GM23248 (cell line): ENCODE measurements at regions not wholly inside any gene's neighbourhood (a gene's known extent, or its start where the extent isn't known, plus 50 kb on each side); places are given as distances from the start of the nearest gene placed in this dataset.
A peak's percentile ranks its signal among the peaks of the same experiment; 100 is the strongest.

Source experiments
- DNase-seq: peaks from one replicate; pipeline ENCODE4 v3.0.0-alpha.2; 2015
- H2AFZ ChIP-seq: fragments of 200-600 bp; sonication (generic); 2 replicates; pipeline ENCODE4 v1.6.1; 2016; ENCODE audit warnings: antibody characterized with exemption
- H3F3A ChIP-seq: fragments of 200-600 bp; sonication (generic); 2 replicates; pipeline ENCODE4 v1.6.1; 2016; ENCODE audit warnings: mild to moderate bottlenecking, antibody characterized with exemption, mixed run types; ENCODE audit not compliant: insufficient read depth
- H3K27ac ChIP-seq: fragments of 200-600 bp; sonication (generic); 2 replicates; pipeline ENCODE4 v1.5.1; 2016; ENCODE audit warnings: mild to moderate bottlenecking
- H3K27me3 ChIP-seq: fragments of 200-600 bp; sonication (generic); replicated peaks from 2 replicates; pipeline ENCODE4 v1.6.1; 2016; ENCODE audit warnings: mild to moderate bottlenecking; ENCODE audit not compliant: insufficient read depth
- H3K36me3 ChIP-seq: fragments of 200-600 bp; sonication (generic); 2 replicates; pipeline ENCODE4 v1.6.1; 2016; ENCODE audit warnings: low read depth, mild to moderate bottlenecking
- H3K4me1 ChIP-seq: fragments of 200-600 bp; sonication (generic); 2 replicates; pipeline ENCODE4 v1.6.1; 2016; ENCODE audit warnings: mild to moderate bottlenecking; ENCODE audit not compliant: insufficient read depth
- H3K4me2 ChIP-seq: fragments of 200-600 bp; sonication (generic); one replicate; pipeline ENCODE4 v1.6.1; 2016; ENCODE audit warnings: mild to moderate bottlenecking; ENCODE audit not compliant: unreplicated experiment
- H3K4me3 ChIP-seq: fragments of 200-600 bp; sonication (generic); 2 replicates; pipeline ENCODE4 v1.5.1; 2016; ENCODE audit warnings: mild to moderate bottlenecking
- H3K79me2 ChIP-seq: fragments of 200-600 bp; sonication (generic); 2 replicates; pipeline ENCODE4 v1.6.1; 2016; ENCODE audit warnings: mild to moderate bottlenecking; ENCODE audit not compliant: insufficient read depth
- H3K9ac ChIP-seq: fragments of 200-600 bp; sonication (generic); 2 replicates; pipeline ENCODE4 v1.6.1; 2016; ENCODE audit warnings: mild to moderate bottlenecking
- H3K9me2 ChIP-seq: fragments of 200-600 bp; sonication (generic); 2 replicates; pipeline ENCODE4 v1.6.1; 2016; ENCODE audit warnings: mixed run types, mild to moderate bottlenecking, moderate library complexity; ENCODE audit not compliant: insufficient read depth
- H3K9me3 ChIP-seq: fragments of 200-600 bp; sonication (generic); one replicate; pipeline ENCODE4 v1.6.1; 2017; ENCODE audit warnings: low read depth
- H4K20me1 ChIP-seq: fragments of 200-600 bp; sonication (generic); 2 replicates; pipeline ENCODE4 v1.6.0; 2016; ENCODE audit not compliant: insufficient read depth
- EZH2 ChIP-seq: fragments of 200-600 bp; sonication (generic); IDR thresholded peaks from 2 replicates; pipeline ENCODE4 v1.6.1; 2018; ENCODE audit warnings: antibody characterized with exemption, mild to moderate bottlenecking; ENCODE audit not compliant: insufficient read depth, poor library complexity, severe bottlenecking
- EZH2phosphoT487 ChIP-seq: fragments of 200-600 bp; sonication (generic); IDR thresholded peaks from 2 replicates; pipeline ENCODE4 v1.6.1; 2018; ENCODE audit warnings: antibody characterized with exemption, moderate library complexity, mild to moderate bottlenecking, low read depth; ENCODE audit not compliant: insufficient read depth
- WGBS, 2 experiments: methylation state at CpG; one replicate each; pipeline ENCODE4 v1.1.6; 2015 to 2017; ENCODE audit warnings: low lambda C conversion rate in 2 of 2, low coverage in 1 of 2; ENCODE audit errors: missing lambda C conversion rate in 2 of 2; 5-methylcytosine and 5-hydroxymethylcytosine counted together
- in situ Hi-C: fragments of 300-500 bp; cut with MboI; formaldehyde crosslinking; loops from 2 replicates; pipeline ENCODE4 v1.15.0; 2020

- Histone ChIP-seq H3K9me2 (no peaks in the 10 kb centered on the region), H3K27ac (no peak overlapping the region)
- WGBS, 2 experiments, result 14 to 16% methylated on average over 2 of the region's 2 CpGs
These were observed 216.5 kb upstream of the ZC3H15 start for GRCh38 chr2:186269536-186269935.

GRCh38 chr2:186273953-186274352, 212.1 kb upstream of the ZC3H15 start:
- no peak overlapping the region for H3K27ac ChIP-seq
- no peaks in the 10 kb centered on the region for H3K4me1 ChIP-seq
- no peak overlapping the region for H3K4me2 ChIP-seq
- H3K9me2 ChIP-seq, result no peaks in the 10 kb centered on the region
- no peaks in the 10 kb centered on the region for H3K79me2 ChIP-seq
- no peaks in the 10 kb centered on the region for H3F3A ChIP-seq
- H3K9ac ChIP-seq, result no peak overlapping the region
- no peak for TF ChIP-seq EZH2
- TF ChIP-seq EZH2phosphoT487, result no peak
- in situ Hi-C loops, result no loop called here
- DNase-seq, result no peak
- no peak overlapping the region for H2AFZ ChIP-seq
- H3K36me3 ChIP-seq, result no peaks in the 10 kb centered on the region
- no peaks in the 10 kb centered on the region for H3K27me3 ChIP-seq
- H3K4me3 ChIP-seq, result no peak overlapping the region
- H4K20me1 ChIP-seq, result no peaks in the 10 kb centered on the region
- no peaks in the 10 kb centered on the region for H3K9me3 ChIP-seq

More at GRCh38 chr2:186269536-186269935, 216.5 kb upstream of the ZC3H15 start:
- TF ChIP-seq EZH2, result no peak
- no peak for TF ChIP-seq EZH2phosphoT487
- no peaks in the 10 kb centered on the region for H3F3A ChIP-seq
- no peaks in the 10 kb centered on the region for H3K9me3 ChIP-seq
- DNase-seq, result no peak
- in situ Hi-C loops, result no loop called here
- H3K79me2 ChIP-seq, result no peaks in the 10 kb centered on the region
- H3K4me1 ChIP-seq, result no peaks in the 10 kb centered on the region
- H3K4me2 ChIP-seq, result no peak overlapping the region
- H3K4me3 ChIP-seq, result no peak overlapping the region
- no peaks in the 10 kb centered on the region for H3K36me3 ChIP-seq
- H4K20me1 ChIP-seq, result no peaks in the 10 kb centered on the region
- no peak overlapping the region for H3K9ac ChIP-seq
- H3K27me3 ChIP-seq, result no peaks in the 10 kb centered on the region
- H2AFZ ChIP-seq, result no peak overlapping the region

- 69 to 72% methylated on average over 6 of the region's 6 CpGs for WGBS, 2 experiments
These were observed 211.0 kb upstream of the ZC3H15 start for GRCh38 chr2:186274936-186275575.

GRCh38 chr2:186276909-186277308, 209.2 kb upstream of the ZC3H15 start:
- H3K79me2 ChIP-seq, result no peaks in the 10 kb centered on the region

More at GRCh38 chr2:186274936-186275575, 211.0 kb upstream of the ZC3H15 start:
- Histone ChIP-seq H3K9me3 (no peaks in the 10 kb centered on the region), H3K9me2 (no peaks in the 10 kb centered on the region), H3K36me3 (no peaks in the 10 kb centered on the region), H2AFZ (no peak overlapping the region), H3K27ac (no peak overlapping the region), H3K79me2 (no peaks in the 10 kb centered on the region), H3K4me2 (no peak overlapping the region), H3K9ac (no peak overlapping the region), H3K4me1 (no peaks in the 10 kb centered on the region), H3K4me3 (no peak overlapping the region), H4K20me1 (no peaks in the 10 kb centered on the region), H3F3A (no peaks in the 10 kb centered on the region), H3K27me3 (no peaks in the 10 kb centered on the region)
- no peak for TF ChIP-seq EZH2phosphoT487
- DNase-seq, result peak; percentile 58
- in situ Hi-C loops, result no loop called here

GRCh38 chr2:186281726-186282125, 204.3 kb upstream of the ZC3H15 start:
- TF ChIP-seq EZH2, result no peak
- no peak for TF ChIP-seq EZH2phosphoT487
- H3F3A ChIP-seq, result no peaks in the 10 kb centered on the region
- no peak overlapping the region for H3K27ac ChIP-seq
- 93 to 96% methylated on average over 2 of the region's 2 CpGs for WGBS, 2 experiments
- no peak overlapping the region for H3K9ac ChIP-seq
- no peaks in the 10 kb centered on the region for H3K36me3 ChIP-seq
- no peak overlapping the region for H3K4me2 ChIP-seq
- in situ Hi-C loops, result no loop called here
- no peaks in the 10 kb centered on the region for H3K9me2 ChIP-seq
- H3K4me3 ChIP-seq, result no peak overlapping the region
- H3K9me3 ChIP-seq, result no peaks in the 10 kb centered on the region
- H3K27me3 ChIP-seq, result no peaks in the 10 kb centered on the region
- H3K4me1 ChIP-seq, result no peaks in the 10 kb centered on the region
- no peaks in the 10 kb centered on the region for H4K20me1 ChIP-seq
- H3K79me2 ChIP-seq, result no peaks in the 10 kb centered on the region
- peak; percentile 4 for DNase-seq
- no peak overlapping the region for H2AFZ ChIP-seq

More at GRCh38 chr2:186276909-186277308, 209.2 kb upstream of the ZC3H15 start:
- no peak overlapping the region for H3K9ac ChIP-seq
- H3F3A ChIP-seq, result no peaks in the 10 kb centered on the region
- no peaks in the 10 kb centered on the region for H3K4me1 ChIP-seq
- WGBS, 2 experiments, result 54 to 56% methylated on average over 2 of the region's 2 CpGs
- DNase-seq, result no peak
- no peak overlapping the region for H3K4me2 ChIP-seq
- H3K4me3 ChIP-seq, result no peak overlapping the region
- H3K36me3 ChIP-seq, result no peaks in the 10 kb centered on the region
- no peak overlapping the region for H3K27ac ChIP-seq
- H2AFZ ChIP-seq, result no peak overlapping the region
- in situ Hi-C loops, result no loop called here
- no peaks in the 10 kb centered on the region for H4K20me1 ChIP-seq
- no peaks in the 10 kb centered on the region for H3K9me2 ChIP-seq
- TF ChIP-seq EZH2 (no peak), EZH2phosphoT487 (no peak)
- H3K27me3 ChIP-seq, result no peaks in the 10 kb centered on the region
- no peaks in the 10 kb centered on the region for H3K9me3 ChIP-seq
